A549 (cell line): ENCODE measurements at regions not wholly inside any gene's neighbourhood (a gene's known extent, or its start where the extent isn't known, plus 50 kb on each side); places are given as distances from the start of the nearest gene placed in this dataset.
"Not testable (repeated sequence)": the region's sequence is repeated elsewhere in the genome, so short reads cannot be mapped to it uniquely, and the experiment has no call there.

ENCODE experiments used
- CTCF ChIP-seq: fragments of >200 bp; sonication (Bioruptor Twin); formaldehyde crosslinking; IDR thresholded peaks from 3 replicates; pipeline ENCODE4 v1.5.1; 2016
- EP300 ChIP-seq, 2 experiments: fragments of >200 bp; sonication (Bioruptor Twin); formaldehyde crosslinking; IDR thresholded peaks; 2 replicates in 1 of 2; 3 replicates in 1 of 2; pipeline ENCODE4 v1.6.1; 2016 to 2017
- FOSB ChIP-seq: fragments of 250-450 bp; sonication (Bioruptor Pico); IDR thresholded peaks from 2 replicates; pipeline ENCODE4 v1.5.0; 2020; ENCODE audit warnings: mild to moderate bottlenecking, moderate library complexity
- KDM5A ChIP-seq: fragments of 200-600 bp; sonication (generic); IDR thresholded peaks from 2 replicates; pipeline ENCODE4 v1.6.1; 2016; ENCODE audit warnings: antibody characterized with exemption, mild to moderate bottlenecking
- MAX ChIP-seq: IDR thresholded peaks from 2 replicates; pipeline ENCODE4 v1.6.1; 2012
- MYC ChIP-seq: IDR thresholded peaks from 2 replicates; pipeline ENCODE4 v1.6.1; 2012; ENCODE audit warnings: mild to moderate bottlenecking, inconsistent platforms, low read length, improper control_type of control experiment, borderline replicate concordance
- POLR2A ChIP-seq: IDR thresholded peaks from 2 replicates; pipeline ENCODE4 v1.6.1; 2012; ENCODE audit warnings: mild to moderate bottlenecking, low read length
- POLR2AphosphoS2 ChIP-seq: conservative IDR thresholded peaks from 2 replicates; pipeline ENCODE4 v1.6.1; 2012; ENCODE audit warnings: low read length, improper control_type of control experiment, inconsistent platforms
- SREBF2 ChIP-seq: fragments of 450-650 bp; IDR thresholded peaks from 2 replicates; pipeline ENCODE4 v1.6.1; 2014; ENCODE audit warnings: mild to moderate bottlenecking, moderate library complexity
- TP53 ChIP-seq: fragments of 250-450 bp; sonication (Bioruptor Pico); IDR thresholded peaks from 2 replicates; pipeline ENCODE4 v1.5.0; 2021; ENCODE audit warnings: mild to moderate bottlenecking, moderate library complexity
- ZC3H11A ChIP-seq: fragments of 450-650 bp; IDR thresholded peaks from 2 replicates; pipeline ENCODE4 v1.6.1; 2014; ENCODE audit warnings: antibody characterized with exemption, mild to moderate bottlenecking

- TF ChIP-seq ZC3H11A; CTCF; KDM5A; POLR2A; SREBF2; EP300 (IDR thresholded peaks at IDR 0.05); TP53; MAX; FOSB (CRISPR knock-in tag); POLR2AphosphoS2; MYC: not testable (repeated sequence)
These were observed 520.8 kb downstream of the TTLL7 start for GRCh38 chr1:83478127-83478526.
